HG03103 (cell line): ENCODE measurements at regions not wholly inside any gene's neighbourhood (a gene's known extent, or its start where the extent isn't known, plus 50 kb on each side); places are given as distances from the start of the nearest gene placed in this dataset.
"Not testable (repeated sequence)": the region's sequence is repeated elsewhere in the genome, so short reads cannot be mapped to it uniquely, and the experiment has no call there.

Experiments used
- ATAC-seq: cut with Tn5 transposase; IDR thresholded peaks from one replicate; pipeline ENCODE4 v1.9.1; 2021; ENCODE audit warnings: low read depth; ENCODE audit not compliant: unreplicated experiment

DNA sequence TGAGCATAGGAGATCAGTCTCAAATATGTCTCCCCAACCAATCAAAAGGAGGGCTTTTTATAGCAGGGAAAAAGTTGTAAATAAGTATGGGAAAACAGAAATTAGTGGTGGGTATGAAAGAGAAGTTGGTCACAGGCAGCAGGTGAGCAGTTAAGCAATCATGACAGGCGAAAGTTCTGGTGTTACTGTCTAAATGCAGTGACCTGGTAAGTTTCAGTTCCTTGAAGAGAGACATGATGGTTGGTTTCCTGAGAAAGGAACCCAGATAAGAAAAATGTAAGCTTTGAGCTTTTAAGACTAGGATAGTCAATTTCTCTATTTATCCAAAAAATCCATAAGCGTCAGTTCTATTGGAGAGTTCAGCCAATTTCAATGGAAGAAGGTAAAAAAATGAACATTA, 466.2 kb upstream of the FLRT2 start:
- ATAC-seq: no peak

- ATAC-seq: no peak
Measured at GRCh38 chr14:85071447-85071846, 458.5 kb upstream of the FLRT2 start.

DNA sequence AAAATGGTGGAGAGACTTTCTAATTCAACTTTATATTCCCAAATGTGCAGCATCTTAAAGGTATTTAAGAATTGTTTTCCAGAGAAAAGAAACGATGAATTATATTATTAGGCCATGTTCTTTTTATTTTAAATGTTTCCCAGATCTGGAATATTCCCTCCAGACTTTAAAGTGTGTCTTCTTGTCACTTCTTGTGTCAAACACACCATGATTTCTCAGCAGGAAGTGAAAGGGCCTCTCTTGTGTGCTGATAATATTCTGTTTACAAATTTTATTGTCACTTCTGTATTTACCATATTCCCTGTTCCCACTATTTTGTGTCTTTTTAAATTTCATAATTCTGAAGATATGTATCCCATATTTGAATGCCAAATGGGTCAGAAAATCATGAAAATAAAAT, 455.0 kb upstream of the FLRT2 start:
- ATAC-seq: no peak

- ATAC-seq: no peak
Measured at GRCh38 chr14:85075694-85076476, 454.1 kb upstream of the FLRT2 start.

DNA sequence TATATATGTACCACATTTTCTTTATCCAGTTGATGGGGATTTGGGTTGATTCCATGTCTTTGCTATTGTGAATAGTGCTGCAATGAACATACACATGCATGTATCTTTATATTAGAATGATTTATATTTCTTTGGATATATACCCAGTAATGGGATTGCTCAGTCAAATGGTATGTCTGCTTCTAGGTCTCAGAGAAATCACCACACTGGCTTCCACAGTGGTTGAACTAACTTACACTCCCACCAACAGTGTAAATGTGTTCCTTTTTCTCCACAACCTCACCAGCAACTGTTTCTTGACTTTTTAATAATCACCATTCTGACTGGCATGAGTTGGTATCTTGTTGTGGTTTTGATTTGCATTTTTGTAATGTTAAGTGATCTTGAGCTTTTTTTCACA, 452.2 kb upstream of the FLRT2 start:
- not testable (repeated sequence) for ATAC-seq

GRCh38 chr14:85079842-85080730, 449.9 kb upstream of the FLRT2 start:
- ATAC-seq: no peak

- no peak for ATAC-seq
Measured at GRCh38 chr14:85084344-85084743, 445.6 kb upstream of the FLRT2 start.

GRCh38 chr14:85085981-85086380, 444.0 kb upstream of the FLRT2 start:
- ATAC-seq: no peak

DNA sequence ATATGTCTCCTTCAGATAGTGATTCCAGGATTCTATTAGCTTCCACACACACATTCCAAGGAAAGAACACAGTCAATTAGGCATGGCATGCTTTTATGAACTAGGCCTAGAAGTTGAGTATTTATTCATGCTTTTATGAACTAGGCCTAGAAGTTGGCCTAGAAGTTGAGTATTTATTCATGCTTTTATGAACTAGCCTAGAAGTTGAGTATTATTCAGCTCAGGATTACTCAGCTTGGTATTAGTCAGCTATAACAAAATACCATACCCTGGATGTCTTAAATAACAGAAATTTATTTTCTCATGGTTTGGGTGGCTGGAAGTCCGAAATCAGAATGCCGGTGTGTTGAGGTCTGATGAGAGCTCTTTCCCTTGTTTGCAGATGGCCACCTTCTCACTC, 442.7 kb upstream of the FLRT2 start:
- no peak for ATAC-seq

- ATAC-seq: no peak
Measured at GRCh38 chr14:85088192-85088591, 441.8 kb upstream of the FLRT2 start.

GRCh38 chr14:85090681-85091080, 439.3 kb upstream of the FLRT2 start:
- no peak for ATAC-seq

- no peak for ATAC-seq
Measured at GRCh38 chr14:85093631-85094330, 436.2 kb upstream of the FLRT2 start.

DNA sequence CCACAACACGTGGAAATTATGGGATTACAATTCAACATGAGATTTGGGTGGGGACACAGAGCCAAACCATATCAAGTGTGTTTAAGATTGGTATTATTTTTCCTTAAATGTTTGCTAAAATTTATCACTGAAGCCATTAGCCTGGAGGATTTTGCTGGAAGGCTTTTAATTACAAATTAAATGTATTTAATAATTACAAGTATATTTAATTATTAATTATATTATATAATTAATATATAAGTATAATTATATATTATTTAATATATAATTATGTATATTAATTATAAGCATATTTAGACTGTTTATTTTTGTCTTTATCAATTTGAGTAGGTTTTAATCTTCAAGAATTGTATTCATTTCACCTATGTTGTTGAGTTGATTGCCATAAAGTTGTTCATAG, 427.4 kb upstream of the FLRT2 start:
- no peak for ATAC-seq

GRCh38 chr14:85106506-85106905, 423.4 kb upstream of the FLRT2 start:
- no peak for ATAC-seq

DNA sequence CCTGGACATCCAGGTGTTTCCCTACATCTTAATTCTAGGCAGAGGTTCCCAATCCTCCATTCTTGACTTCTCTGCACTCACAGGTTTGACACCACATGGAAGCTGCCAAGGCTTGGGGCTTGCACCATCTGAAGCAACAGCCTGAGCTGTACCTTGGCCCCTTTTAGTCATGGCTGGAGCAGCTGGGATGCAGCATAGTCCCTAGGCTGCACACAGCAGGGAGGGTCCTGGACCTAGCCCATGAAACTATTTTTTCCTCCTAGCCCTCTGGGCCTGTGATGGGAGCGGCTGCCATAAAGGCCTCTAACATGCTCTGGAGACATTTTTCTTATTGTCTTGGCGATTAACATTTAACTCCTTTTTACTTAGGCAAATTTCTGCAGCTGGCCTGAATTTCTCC, 417.2 kb upstream of the FLRT2 start:
- no peak for ATAC-seq

- no peak for ATAC-seq
Measured at GRCh38 chr14:85115921-85116320, 414.0 kb upstream of the FLRT2 start.

- ATAC-seq: no peak
Measured at GRCh38 chr14:85118274-85118673, 411.7 kb upstream of the FLRT2 start.

- no peak for ATAC-seq
Measured at GRCh38 chr14:85122690-85123089, 407.3 kb upstream of the FLRT2 start.

- ATAC-seq: no peak
Measured at GRCh38 chr14:85123755-85124154, 406.2 kb upstream of the FLRT2 start.

GRCh38 chr14:85124631-85125290, 405.2 kb upstream of the FLRT2 start:
- ATAC-seq: no peak

DNA sequence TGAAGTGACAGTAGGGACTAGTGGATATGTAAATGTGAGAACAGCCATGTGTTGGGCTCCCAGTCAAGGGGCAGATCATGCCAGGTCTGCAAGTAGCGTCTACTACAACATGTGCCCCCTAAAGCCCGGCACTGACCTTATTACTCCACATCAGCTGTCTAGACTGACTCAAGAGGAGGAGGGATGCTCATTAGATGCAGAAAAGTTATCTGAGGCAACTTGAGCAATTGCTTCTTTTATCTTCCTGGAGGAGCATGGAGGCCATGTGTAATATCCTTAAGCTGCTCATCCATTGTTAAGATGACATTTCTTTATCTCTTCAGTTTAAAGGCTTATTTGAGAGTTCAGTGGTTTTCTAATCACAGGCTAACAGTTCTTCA, 404.7 kb upstream of the FLRT2 start:
- ATAC-seq: no peak
